ENCODE measurements at regions not wholly inside any gene's neighbourhood (a gene's known extent, or its start where the extent isn't known, plus 50 kb on each side); places are given as distances from the start of the nearest gene placed in this dataset.

GRCh38 chr5:40374853-40375252, 304.9 kb upstream of the PTGER4 start:
- TF ChIP-seq CTCF (IDR thresholded peaks at IDR 0.05; ENCODE audit: low read length) (no peak), EZH2 (optimal IDR thresholded peaks at IDR 0.05; ENCODE audit: low read depth, low read length) (no peak), EZH2phosphoT487 (IDR thresholded peaks at IDR 0.05; ENCODE audit: low read length) (no peak)

Measured in MM.1S (cell line).